C4-2B (cell line): ENCODE measurements at regions not wholly inside any gene's neighbourhood (a gene's known extent, or its start where the extent isn't known, plus 50 kb on each side); places are given as distances from the start of the nearest gene placed in this dataset.

ENCODE experiments used
- H3K27ac ChIP-seq: fragments of 450-650 bp; 2 replicates; pipeline ENCODE4 v1.5.1; 2017
- ZFX ChIP-seq: fragments of 450-650 bp; IDR thresholded peaks from 2 replicates; pipeline ENCODE4 v1.6.1; 2017
- TF ChIP-seq, protein P1 (sequence below): fragments of 450-650 bp; conservative IDR thresholded peaks from 2 replicates; pipeline ENCODE4 v1.5.1; 2017; ENCODE audit warnings: mild to moderate bottlenecking

DNA sequence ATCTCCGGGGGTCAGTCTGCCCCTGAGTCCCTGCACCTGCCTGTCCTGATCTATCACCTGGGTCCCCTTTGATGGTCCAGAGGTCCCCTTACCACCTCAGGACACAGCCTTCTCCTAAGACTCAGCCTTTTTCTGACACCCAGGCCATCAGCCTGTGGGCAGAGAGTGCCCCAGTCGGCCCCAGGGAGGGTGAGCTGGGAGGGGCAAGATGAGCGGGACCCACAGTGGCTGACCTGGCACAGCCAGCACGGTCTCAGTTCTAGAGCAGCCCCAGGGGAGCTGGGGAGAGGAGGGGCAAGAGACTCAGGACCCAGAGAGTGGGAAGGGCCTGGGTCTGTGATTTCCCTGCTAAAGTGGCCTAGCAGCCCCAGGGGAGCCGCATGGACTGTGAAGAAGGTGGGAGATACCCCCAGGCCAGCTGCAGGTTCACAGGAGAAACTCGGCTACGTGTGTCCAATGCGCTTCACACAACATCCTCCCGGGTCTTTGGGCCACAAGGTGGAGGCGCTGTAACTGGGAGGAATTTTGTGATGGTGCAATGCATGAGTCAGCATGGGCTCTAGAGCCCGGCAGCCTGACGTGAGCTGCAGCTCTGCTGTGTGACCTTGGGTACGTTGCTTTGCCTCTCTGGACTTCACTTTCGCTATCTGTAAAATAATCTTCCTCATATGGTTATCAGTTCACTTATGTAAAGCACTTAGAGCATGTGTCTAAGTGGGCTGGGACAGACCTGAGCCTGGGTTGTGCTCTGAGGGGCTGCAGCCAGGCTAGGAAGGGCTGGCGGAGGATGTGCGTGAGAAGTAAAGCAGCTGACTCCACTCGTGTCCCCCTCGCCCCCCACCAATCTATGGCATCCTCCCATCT is 67.2 kb upstream of the LHX1 start:
- no peak for TF ChIP-seq ZFX
- TF ChIP-seq, protein P1, sequence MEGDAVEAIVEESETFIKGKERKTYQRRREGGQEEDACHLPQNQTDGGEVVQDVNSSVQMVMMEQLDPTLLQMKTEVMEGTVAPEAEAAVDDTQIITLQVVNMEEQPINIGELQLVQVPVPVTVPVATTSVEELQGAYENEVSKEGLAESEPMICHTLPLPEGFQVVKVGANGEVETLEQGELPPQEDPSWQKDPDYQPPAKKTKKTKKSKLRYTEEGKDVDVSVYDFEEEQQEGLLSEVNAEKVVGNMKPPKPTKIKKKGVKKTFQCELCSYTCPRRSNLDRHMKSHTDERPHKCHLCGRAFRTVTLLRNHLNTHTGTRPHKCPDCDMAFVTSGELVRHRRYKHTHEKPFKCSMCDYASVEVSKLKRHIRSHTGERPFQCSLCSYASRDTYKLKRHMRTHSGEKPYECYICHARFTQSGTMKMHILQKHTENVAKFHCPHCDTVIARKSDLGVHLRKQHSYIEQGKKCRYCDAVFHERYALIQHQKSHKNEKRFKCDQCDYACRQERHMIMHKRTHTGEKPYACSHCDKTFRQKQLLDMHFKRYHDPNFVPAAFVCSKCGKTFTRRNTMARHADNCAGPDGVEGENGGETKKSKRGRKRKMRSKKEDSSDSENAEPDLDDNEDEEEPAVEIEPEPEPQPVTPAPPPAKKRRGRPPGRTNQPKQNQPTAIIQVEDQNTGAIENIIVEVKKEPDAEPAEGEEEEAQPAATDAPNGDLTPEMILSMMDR: no peak
- no peak overlapping the region for H3K27ac ChIP-seq

DNA sequence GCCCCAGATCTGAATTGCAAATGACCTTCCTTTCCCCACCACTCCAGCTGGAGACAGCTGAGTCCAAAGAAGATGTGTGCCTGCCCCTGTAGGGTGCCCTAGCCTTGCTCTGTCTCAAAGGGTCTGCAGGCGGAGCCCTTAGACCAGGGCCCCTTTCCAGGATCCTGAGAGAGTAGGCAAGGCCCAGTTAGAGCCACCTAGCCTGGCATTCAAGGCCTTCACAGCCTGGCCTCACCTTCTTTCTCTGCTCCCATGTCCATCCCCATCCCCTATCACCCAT is 66.6 kb upstream of the LHX1 start:
- H3K27ac ChIP-seq: no peak overlapping the region
- TF ChIP-seq, protein P1: no peak

DNA sequence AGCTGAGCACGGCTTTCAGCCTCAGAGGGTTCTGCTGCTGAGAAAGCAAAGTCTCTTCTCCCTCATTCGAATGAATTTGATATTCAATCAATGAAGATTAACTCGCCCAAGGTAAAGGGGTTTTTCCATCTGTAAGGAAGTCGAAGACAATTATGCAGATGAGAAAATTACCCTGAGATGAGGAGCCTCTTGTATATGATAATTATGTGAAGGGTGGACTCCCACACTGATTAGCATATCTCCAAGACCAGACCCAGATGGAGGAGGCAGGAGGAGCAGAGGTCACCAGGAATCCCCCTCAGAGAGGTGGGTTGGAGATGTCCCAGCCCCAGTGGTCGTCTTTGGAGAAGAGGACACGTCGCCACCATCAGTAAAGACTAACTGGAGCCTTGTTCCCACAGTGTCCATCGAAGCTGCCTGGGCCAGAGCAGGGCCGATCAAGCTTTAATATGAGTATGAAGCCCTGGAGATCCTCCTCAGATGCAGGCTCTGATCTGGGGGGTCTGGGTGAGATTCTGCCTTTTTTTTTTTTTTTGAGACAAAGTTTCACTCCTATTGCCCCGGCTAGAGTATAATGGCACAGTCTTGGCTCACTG is 61.5 kb upstream of the LHX1 start:
- H3K27ac ChIP-seq: no peak overlapping the region
- no peak for TF ChIP-seq ZFX
- TF ChIP-seq, protein P1: no peak

DNA sequence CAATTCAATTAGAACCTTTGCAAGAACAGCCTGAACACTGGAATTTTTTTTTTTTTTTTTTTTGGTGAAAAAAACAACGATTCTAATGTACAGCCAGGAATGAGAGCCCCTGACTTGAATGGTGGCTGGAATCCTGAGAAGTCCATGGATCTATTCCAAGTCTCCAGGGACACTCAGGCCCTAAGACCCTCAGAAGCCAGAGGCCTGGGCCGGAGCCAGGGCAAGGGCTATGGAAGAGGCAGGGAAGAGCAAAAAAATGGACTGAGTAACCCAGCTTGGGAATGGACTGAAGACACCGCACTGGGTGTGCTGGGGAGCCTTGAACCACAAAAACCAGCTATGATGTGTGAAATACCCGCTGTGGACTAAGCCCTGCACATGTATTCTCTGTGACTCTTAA is 60.3 kb upstream of the LHX1 start:
- TF ChIP-seq, protein P1: no peak
- TF ChIP-seq ZFX: no peak
- H3K27ac ChIP-seq: no peak overlapping the region

DNA sequence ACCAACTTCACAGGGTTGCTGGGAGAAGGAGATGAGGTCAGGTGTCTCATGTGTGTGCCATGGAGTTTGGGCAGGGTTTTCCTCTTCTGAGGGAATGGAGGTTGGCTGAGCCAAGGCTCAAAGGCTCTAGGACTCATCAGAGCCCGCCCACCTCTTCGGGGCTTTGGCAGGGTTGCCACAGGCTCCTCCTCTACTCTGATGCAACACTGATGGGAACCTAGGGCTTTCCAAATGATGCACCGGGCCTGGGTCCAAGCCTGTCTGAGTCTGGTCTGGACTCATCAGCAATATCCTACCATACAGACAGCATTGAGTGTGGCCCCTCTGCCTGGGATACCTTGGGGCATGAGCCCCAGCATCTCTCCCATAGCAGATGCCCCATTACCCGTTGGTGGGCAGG is 59.5 kb upstream of the LHX1 start:
- H3K27ac ChIP-seq: no peak overlapping the region
- TF ChIP-seq ZFX: no peak
- TF ChIP-seq, protein P1: no peak

DNA sequence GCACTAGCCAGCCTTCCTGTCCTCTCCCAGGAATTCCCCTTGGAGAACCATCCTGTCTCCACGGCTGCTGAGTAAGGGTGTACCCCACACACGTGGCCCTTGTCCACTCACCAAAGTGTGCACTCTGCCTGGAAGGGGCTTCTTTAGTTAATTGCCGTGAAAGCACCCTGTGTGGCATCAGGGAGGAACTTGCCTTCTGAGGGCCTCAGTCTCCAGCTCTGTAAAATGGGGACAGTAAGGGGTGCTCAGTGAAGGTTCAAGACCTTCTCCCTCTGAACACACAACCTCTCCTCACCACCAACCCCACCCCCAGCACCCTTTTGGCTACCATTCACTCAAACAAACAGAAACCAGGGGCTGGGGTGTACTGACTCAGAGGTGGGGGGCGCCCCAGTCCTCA is 59.1 kb upstream of the LHX1 start:
- H3K27ac ChIP-seq: no peak overlapping the region
- TF ChIP-seq, protein P1: no peak
- TF ChIP-seq ZFX: no peak

DNA sequence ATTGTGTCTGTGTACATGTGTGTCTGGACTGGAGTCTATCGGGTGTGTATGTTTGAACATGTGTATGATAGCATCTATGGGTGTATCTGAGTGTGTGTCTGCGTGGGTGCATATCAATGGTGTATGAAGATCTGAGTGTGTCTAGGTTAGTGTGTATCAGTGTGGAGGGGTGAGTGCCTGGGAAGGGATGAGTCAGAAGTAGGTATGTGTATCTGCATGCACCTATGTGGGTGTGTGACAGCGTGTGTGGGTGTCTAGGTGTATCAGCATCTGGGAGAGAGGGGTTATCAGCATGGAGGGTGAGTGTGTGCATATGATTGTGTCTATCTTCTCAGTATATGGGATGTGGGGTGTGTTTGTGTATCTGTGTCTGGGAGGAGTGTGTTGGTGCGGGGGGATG is 58.2 kb upstream of the LHX1 start:
- H3K27ac ChIP-seq: no peak overlapping the region
- TF ChIP-seq, protein P1: no peak
- no peak for TF ChIP-seq ZFX
